ENCODE measurements at regions not wholly inside any gene's neighbourhood (a gene's known extent, or its start where the extent isn't known, plus 50 kb on each side); places are given as distances from the start of the nearest gene placed in this dataset.

DNA sequence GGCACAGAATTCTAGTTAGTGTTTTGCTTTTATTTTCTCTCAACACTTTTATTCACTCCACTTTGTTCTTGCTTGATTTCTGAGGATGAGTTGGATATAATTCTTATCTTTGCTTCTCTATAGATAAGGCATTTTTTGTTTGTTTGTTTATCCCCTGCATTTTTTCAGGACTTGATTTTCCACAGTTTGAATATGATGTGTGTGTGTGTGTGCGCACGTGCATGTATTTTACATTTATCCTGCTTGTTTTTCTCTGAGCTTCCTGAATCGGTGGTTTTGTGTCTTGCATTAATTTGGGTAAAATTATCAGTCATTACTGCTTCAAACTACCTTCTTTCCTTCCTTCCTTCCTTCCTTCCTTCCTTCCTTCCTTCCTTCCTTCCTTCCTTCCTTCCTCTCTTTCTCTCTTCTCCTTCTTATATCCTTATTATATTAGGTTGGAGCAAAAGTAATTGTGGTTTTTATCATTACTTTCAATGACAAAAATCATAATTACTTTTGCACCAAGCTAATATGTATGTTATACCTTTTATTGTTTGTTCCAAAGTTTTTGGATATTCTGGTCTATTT lies 679.9 kb upstream of the RAG2 start:
- no peak for FAIRE-seq

More for the DNA sequence above, 679.9 kb upstream of the RAG2 start:
- in situ Hi-C loops (cut with MboI), result no loop called here
- Histone ChIP-seq H3K4me2 (ENCODE audit: control insufficient read depth, insufficient read depth) (no peak overlapping the region), H3K79me2 (ENCODE audit: control insufficient read depth, insufficient read depth, low read length) (no peaks in the 10 kb centered on the region), H3K27ac (ENCODE audit: control insufficient read depth, insufficient read depth) (no peak overlapping the region), H3K9ac (ENCODE audit: control insufficient read depth, insufficient read depth, low read length) (no peak overlapping the region), H3K4me3 (no peak overlapping the region), H4K20me1 (ENCODE audit: control insufficient read depth, insufficient read depth) (no peaks in the 10 kb centered on the region), H3K4me1 (ENCODE audit: control insufficient read depth, insufficient read depth, low read length) (no peaks in the 10 kb centered on the region), H3K27me3 (replicated peaks in 1 of 2; ENCODE audit: control insufficient read depth in 2 of 2, insufficient read depth in 2 of 2, low read length in 1 of 2) (no peaks in the 10 kb centered on the region), H3K9me3 (replicated peaks; ENCODE audit: control insufficient read depth, insufficient read depth, low read length) (no peaks in the 10 kb centered on the region), H3K36me3 (ENCODE audit: control insufficient read depth in 2 of 2, insufficient read depth in 2 of 2, low read length in 1 of 2) (no peaks in the 10 kb centered on the region), H2AFZ (ENCODE audit: control insufficient read depth, low read depth, low read length) (no peak overlapping the region)
- DNase-seq (ENCODE audit: low read depth, low spot score), result no peak
- ATAC-seq, result no peak
- no TSS peak for BruUV-seq (replicated peaks)
- ChIA-PET RAD21 (ENCODE audit: unreplicated experiment) (no interaction called here), CTCF (no interaction called here), POLR2A (no interaction called here), SMC1A (ENCODE audit: uncharacterized antibody, unreplicated experiment) (interaction anchor here (1.2 kb wide), 1 partner anchor 13 kb away, joined by 3 read pairs; no protein-coding TSS in a partner anchor)
- intact Hi-C loops (cut with micrococcal nuclease; ENCODE audit: unreplicated experiment), result no loop called here
- 36% methylated on average over 3 of the region's 3 CpGs for WGBS (ENCODE audit: insufficient coverage, insufficient replicate concordance, low lambda C conversion rate, missing lambda C conversion rate)
- TF ChIP-seq HDGF (IDR thresholded peaks at IDR 0.05) (no peak), NKRF (conservative IDR thresholded peaks at IDR 0.05) (no peak), SREBF1 (IDR thresholded peaks at IDR 0.05; ENCODE audit: low read length) (no peak), HDAC2 (IDR thresholded peaks at IDR 0.05) (no peak)
- TF ChIP-seq, protein P1, sequence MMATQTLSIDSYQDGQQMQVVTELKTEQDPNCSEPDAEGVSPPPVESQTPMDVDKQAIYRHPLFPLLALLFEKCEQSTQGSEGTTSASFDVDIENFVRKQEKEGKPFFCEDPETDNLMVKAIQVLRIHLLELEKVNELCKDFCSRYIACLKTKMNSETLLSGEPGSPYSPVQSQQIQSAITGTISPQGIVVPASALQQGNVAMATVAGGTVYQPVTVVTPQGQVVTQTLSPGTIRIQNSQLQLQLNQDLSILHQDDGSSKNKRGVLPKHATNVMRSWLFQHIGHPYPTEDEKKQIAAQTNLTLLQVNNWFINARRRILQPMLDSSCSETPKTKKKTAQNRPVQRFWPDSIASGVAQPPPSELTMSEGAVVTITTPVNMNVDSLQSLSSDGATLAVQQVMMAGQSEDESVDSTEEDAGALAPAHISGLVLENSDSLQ (IDR thresholded peaks at IDR 0.05), result no peak

All from GM12878 (cell line).